GM10266 (cell line): ENCODE measurements at regions not wholly inside any gene's neighbourhood (a gene's known extent, or its start where the extent isn't known, plus 50 kb on each side); places are given as distances from the start of the nearest gene placed in this dataset.

Source experiments
- DNase-seq: peaks from one replicate; pipeline ENCODE4 v3.0.0; 2012; ENCODE audit errors: extremely low spot score
- CTCF ChIP-seq: IDR thresholded peaks from 2 replicates; pipeline ENCODE4 v1.5.1; 2012; ENCODE audit warnings: mild to moderate bottlenecking, low read depth; ENCODE audit not compliant: control insufficient read depth, insufficient read depth; ENCODE audit errors: missing control alignments

- no peak for DNase-seq
- TF ChIP-seq CTCF = no peak
These were observed 217.1 kb downstream of the ENC1 start for GRCh38 chr5:74423383-74423782.

- no peak for DNase-seq
- no peak for TF ChIP-seq CTCF
These were observed 217.9 kb downstream of the ENC1 start for GRCh38 chr5:74422671-74423070.

- no peak for TF ChIP-seq CTCF
- no peak for DNase-seq
These were observed 218.5 kb downstream of the ENC1 start for GRCh38 chr5:74422030-74422429.

DNA sequence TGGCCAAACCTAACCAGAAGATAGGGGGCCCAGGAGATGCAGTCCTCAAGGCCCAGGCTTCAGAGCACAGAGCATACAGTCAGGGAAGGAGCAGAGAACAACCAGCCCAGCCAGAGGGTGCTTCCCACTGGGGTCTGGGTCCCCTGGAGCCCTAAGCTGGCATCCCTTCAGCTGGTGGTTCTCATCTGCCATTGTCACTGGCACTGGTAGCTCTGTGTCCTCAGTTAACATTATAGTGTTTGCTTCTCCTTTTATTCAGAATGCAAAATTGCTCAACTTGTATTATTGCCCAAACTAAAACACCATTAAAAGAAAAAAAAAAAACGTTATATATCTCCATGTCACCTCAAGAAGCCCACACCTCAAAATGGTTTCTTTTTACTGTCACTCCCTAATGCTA lies 219.2 kb downstream of the ENC1 start:
- no peak for DNase-seq
- no peak for TF ChIP-seq CTCF

DNA sequence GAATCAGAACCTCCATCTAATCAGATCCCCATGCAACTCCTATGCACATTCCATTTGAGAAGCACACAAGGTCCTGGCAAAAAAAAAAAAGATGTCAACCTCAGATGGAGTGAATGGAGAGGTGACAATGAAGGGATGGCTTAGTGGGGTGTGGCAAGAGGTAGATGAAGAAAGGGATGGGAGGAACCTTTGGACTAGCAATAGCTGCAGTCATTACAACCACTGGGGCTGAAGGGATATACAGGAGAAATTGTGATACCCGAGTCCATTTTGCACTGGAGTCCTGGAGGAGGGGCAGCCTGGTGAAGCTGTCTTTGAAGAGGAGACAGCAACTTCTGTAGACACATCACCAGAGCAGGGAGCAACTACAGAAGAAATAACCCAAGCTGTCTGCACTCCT lies 219.6 kb downstream of the ENC1 start:
- DNase-seq = no peak
- no peak for TF ChIP-seq CTCF

DNA sequence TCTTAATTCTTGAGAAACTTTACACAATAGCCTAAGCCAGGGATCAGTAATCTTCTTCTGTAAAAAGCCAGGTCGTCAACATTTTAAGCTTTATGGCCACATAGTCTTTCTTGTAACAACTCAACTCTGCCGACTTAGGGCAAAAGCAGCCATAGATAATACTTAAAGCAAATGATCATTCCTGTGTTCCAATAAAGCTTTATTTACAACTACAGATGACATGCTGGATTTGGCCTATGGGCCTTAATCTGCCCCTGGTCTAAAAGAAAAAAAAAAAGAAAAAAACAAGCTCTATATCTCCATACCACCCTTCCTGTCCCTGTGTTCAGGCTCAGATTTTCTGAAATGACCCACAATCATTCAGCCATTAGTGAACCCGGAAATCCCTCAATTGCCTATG lies 220.3 kb downstream of the ENC1 start:
- DNase-seq = no peak
- no peak for TF ChIP-seq CTCF

GRCh38 chr5:74419468-74419867 lies 221.1 kb downstream of the ENC1 start:
- DNase-seq = no peak
- TF ChIP-seq CTCF = no peak

- no peak for DNase-seq
- no peak for TF ChIP-seq CTCF
These were observed 221.8 kb downstream of the ENC1 start for GRCh38 chr5:74418709-74419108.
